Endothelial cell of umbilical vein (primary cell): ENCODE measurements at regions not wholly inside any gene's neighbourhood (a gene's known extent, or its start where the extent isn't known, plus 50 kb on each side); places are given as distances from the start of the nearest gene placed in this dataset.

Experiments
- EZH2 ChIP-seq: IDR thresholded peaks from 2 replicates; pipeline ENCODE4 v1.6.1; 2012; ENCODE audit warnings: borderline replicate concordance, low read depth, mild to moderate bottlenecking, moderate library complexity, low read length, inconsistent platforms; ENCODE audit not compliant: severe bottlenecking
- GATA2 ChIP-seq: IDR thresholded peaks from 2 replicates; pipeline ENCODE4 v1.7.0; 2011; ENCODE audit warnings: low read depth, mild to moderate bottlenecking, moderate library complexity, mixed read lengths, low read length; ENCODE audit not compliant: insufficient read length, insufficient read depth
- JUN ChIP-seq: IDR thresholded peaks from 2 replicates; pipeline ENCODE4 v1.6.1; 2011; ENCODE audit warnings: borderline replicate concordance, low read depth; ENCODE audit not compliant: insufficient read length, insufficient read depth
- MYC ChIP-seq: IDR thresholded peaks from one replicate; pipeline ENCODE4 v1.6.1; 2011; ENCODE audit warnings: mild to moderate bottlenecking, low read depth, low read length
- POLR2A ChIP-seq: IDR thresholded peaks from 2 replicates; pipeline ENCODE4 v1.6.1; 2012; ENCODE audit warnings: low read depth, mild to moderate bottlenecking, control low read depth, low read length
- POLR2AphosphoS5 ChIP-seq: IDR thresholded peaks from 2 replicates; pipeline ENCODE4 v1.6.1; 2012; ENCODE audit warnings: low read depth, mild to moderate bottlenecking, control low read depth, low read length, moderate library complexity; ENCODE audit not compliant: insufficient read depth
- TF ChIP-seq, protein P1 (sequence below): IDR thresholded peaks from 2 replicates; pipeline ENCODE4 v1.6.1; 2011; ENCODE audit not compliant: insufficient read depth, insufficient read length
- TF ChIP-seq, protein P2 (sequence below), 2 donors: IDR thresholded peaks; 1 replicate in 1 of 2; 2 replicates in 1 of 2; pipeline ENCODE4 v1.5.1; 2011; ENCODE audit warnings: low read length in 2 of 2, mild to moderate bottlenecking in 2 of 2, moderate library complexity in 2 of 2, control low read depth in 1 of 2, inconsistent platforms in 1 of 2, low read depth in 1 of 2; ENCODE audit not compliant: insufficient read depth in 1 of 2; ENCODE audit errors: extremely low read depth in 1 of 2

DNA sequence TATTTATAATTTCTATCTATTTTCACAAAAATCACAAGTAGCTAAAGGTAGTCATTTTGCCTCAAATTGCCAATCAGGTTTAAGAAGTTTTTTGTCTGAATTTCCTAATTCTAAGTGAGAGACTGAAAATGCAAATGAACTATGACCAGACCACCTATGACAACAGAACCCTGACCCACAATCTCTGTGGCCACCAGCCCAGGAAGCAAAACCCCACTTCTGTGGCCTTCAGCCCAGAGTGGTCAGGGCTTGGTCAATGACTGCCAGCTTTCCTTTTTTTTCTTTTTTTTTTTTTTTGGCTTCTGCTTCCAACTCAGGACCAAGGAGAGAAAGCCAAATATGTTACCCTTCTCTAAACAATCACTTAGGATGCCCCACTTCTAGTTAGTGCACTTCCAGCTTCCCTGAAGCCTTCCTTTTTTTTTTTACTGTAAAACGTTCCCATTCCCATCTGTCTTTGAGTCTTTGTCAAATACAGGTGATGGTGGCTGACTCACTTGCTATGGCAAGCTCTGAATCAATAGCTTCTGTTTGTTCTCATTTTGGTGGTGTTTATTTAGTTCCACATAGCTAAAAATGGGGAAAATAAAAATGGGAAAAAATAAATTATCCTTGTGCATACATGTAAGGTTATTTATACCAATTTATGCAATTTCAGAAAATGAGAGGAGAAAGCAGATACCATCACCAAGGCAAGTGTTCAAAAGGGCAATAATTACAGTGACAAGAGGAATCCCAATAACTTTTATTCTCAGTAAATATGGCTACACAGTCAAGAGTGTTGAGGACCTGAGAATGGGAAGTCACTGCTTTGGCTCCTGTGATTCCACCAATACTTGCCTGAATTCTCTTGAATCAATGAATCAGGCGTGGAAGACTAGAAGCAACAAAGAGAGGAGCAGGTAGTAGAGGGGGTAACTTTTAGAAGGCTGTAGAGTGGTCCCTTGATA, 170.3 kb upstream of the PDE7B start:
- TF ChIP-seq, protein P1, sequence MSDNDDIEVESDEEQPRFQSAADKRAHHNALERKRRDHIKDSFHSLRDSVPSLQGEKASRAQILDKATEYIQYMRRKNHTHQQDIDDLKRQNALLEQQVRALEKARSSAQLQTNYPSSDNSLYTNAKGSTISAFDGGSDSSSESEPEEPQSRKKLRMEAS = no peak
- TF ChIP-seq, protein P2, sequence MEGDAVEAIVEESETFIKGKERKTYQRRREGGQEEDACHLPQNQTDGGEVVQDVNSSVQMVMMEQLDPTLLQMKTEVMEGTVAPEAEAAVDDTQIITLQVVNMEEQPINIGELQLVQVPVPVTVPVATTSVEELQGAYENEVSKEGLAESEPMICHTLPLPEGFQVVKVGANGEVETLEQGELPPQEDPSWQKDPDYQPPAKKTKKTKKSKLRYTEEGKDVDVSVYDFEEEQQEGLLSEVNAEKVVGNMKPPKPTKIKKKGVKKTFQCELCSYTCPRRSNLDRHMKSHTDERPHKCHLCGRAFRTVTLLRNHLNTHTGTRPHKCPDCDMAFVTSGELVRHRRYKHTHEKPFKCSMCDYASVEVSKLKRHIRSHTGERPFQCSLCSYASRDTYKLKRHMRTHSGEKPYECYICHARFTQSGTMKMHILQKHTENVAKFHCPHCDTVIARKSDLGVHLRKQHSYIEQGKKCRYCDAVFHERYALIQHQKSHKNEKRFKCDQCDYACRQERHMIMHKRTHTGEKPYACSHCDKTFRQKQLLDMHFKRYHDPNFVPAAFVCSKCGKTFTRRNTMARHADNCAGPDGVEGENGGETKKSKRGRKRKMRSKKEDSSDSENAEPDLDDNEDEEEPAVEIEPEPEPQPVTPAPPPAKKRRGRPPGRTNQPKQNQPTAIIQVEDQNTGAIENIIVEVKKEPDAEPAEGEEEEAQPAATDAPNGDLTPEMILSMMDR (IDR thresholded peaks at IDR 0.05; ENCODE audit: extremely low read depth in 1 of 2, insufficient read depth in 1 of 2, low read depth in 1 of 2, low read length in 2 of 2) = no peak
- TF ChIP-seq POLR2A = no peak
- no peak for TF ChIP-seq MYC
- no peak for TF ChIP-seq EZH2
- no peak for TF ChIP-seq POLR2AphosphoS5
- TF ChIP-seq GATA2 = no peak
- TF ChIP-seq JUN = no peak
